GM18511 (cell line): ENCODE measurements at regions not wholly inside any gene's neighbourhood (a gene's known extent, or its start where the extent isn't known, plus 50 kb on each side); places are given as distances from the start of the nearest gene placed in this dataset.
"Not testable (repeated sequence)": the region's sequence is repeated elsewhere in the genome, so short reads cannot be mapped to it uniquely, and the experiment has no call there.

Experiments used
- ATAC-seq: cut with Tn5 transposase; IDR thresholded peaks from one replicate; pipeline ENCODE4 v1.9.1; 2021; ENCODE audit warnings: mild to moderate bottlenecking, moderate library complexity; ENCODE audit not compliant: unreplicated experiment

GRCh38 chr13:68540244-68540643 lies 1310.1 kb upstream of the PCDH9 start:
- ATAC-seq, result no peak

- ATAC-seq, result peak; percentile 93
Measured at GRCh38 chr13:68535329-68535728, 1305.2 kb upstream of the PCDH9 start.

GRCh38 chr13:68527167-68527566 lies 1297.0 kb upstream of the PCDH9 start:
- not testable (repeated sequence) for ATAC-seq

- ATAC-seq, result no peak
Measured at GRCh38 chr13:68523838-68524424, 1293.8 kb upstream of the PCDH9 start.

- ATAC-seq, result no peak
Measured at GRCh38 chr13:68522184-68522583, 1292.0 kb upstream of the PCDH9 start.

GRCh38 chr13:68509734-68510621 lies 1279.8 kb upstream of the PCDH9 start:
- peak; percentile 93 for ATAC-seq

- no peak for ATAC-seq
Measured at GRCh38 chr13:68506888-68507551, 1276.9 kb upstream of the PCDH9 start.

GRCh38 chr13:68490594-68490993 lies 1260.5 kb upstream of the PCDH9 start:
- no peak for ATAC-seq

- no peak for ATAC-seq
Measured at GRCh38 chr13:68481130-68481529, 1251.0 kb upstream of the PCDH9 start.

- no peak for ATAC-seq
Measured at GRCh38 chr13:68473834-68474326, 1243.7 kb upstream of the PCDH9 start.

- no peak for ATAC-seq
Measured at GRCh38 chr13:68467160-68467559, 1237.0 kb upstream of the PCDH9 start.

- ATAC-seq, result peak; percentile 76
Measured at GRCh38 chr13:68440874-68441273, 1210.7 kb upstream of the PCDH9 start.

GRCh38 chr13:68439817-68440216 lies 1209.7 kb upstream of the PCDH9 start:
- peak; percentile 72 for ATAC-seq

- ATAC-seq, result no peak
Measured at GRCh38 chr13:68428292-68428691, 1198.2 kb upstream of the PCDH9 start.

GRCh38 chr13:68417801-68418200 lies 1187.7 kb upstream of the PCDH9 start:
- no peak for ATAC-seq

- ATAC-seq, result no peak
Measured at GRCh38 chr13:68410007-68410406, 1179.9 kb upstream of the PCDH9 start.

- no peak for ATAC-seq
Measured at GRCh38 chr13:68390987-68391386, 1160.9 kb upstream of the PCDH9 start.

- no peak for ATAC-seq
Measured at GRCh38 chr13:68386808-68387207, 1156.7 kb upstream of the PCDH9 start.

- no peak for ATAC-seq
Measured at GRCh38 chr13:68380041-68380973, 1150.2 kb upstream of the PCDH9 start.

GRCh38 chr13:68378294-68378693 lies 1148.2 kb upstream of the PCDH9 start:
- no peak for ATAC-seq

- no peak for ATAC-seq
Measured at GRCh38 chr13:68375004-68375403, 1144.9 kb upstream of the PCDH9 start.
